Fibroblast of lung (primary cell): ENCODE measurements at regions not wholly inside any gene's neighbourhood (a gene's known extent, or its start where the extent isn't known, plus 50 kb on each side); places are given as distances from the start of the nearest gene placed in this dataset.

Experiments
- DNase-seq, 2 donors: peaks; one replicate each; pipeline versions ENCODE4 v3.0.0 to v3.0.0-alpha.2; 2010; ENCODE audit warnings: low read depth in 2 of 2
- H2AFZ ChIP-seq: 2 replicates; pipeline ENCODE4 v1.5.1; 2012; ENCODE audit warnings: low read length, control low read depth, inconsistent platforms
- H3K27ac ChIP-seq: 2 replicates; pipeline ENCODE4 v1.5.1; 2011; ENCODE audit warnings: low read length, control low read depth; ENCODE audit not compliant: insufficient read depth
- H3K27me3 ChIP-seq: 2 replicates; pipeline ENCODE4 v1.5.1; 2011; ENCODE audit warnings: mild to moderate bottlenecking, low read length; ENCODE audit not compliant: control insufficient read depth, insufficient read depth
- H3K36me3 ChIP-seq: 2 replicates; pipeline ENCODE4 v1.5.1; 2011; ENCODE audit warnings: low read length; ENCODE audit not compliant: control insufficient read depth, insufficient read depth
- H3K4me1 ChIP-seq: 2 replicates; pipeline ENCODE4 v1.5.1; 2011; ENCODE audit warnings: low read length; ENCODE audit not compliant: control insufficient read depth, insufficient read depth; ENCODE audit errors: extremely low read depth
- H3K4me2 ChIP-seq: 2 replicates; pipeline ENCODE4 v1.5.1; 2011; ENCODE audit warnings: low read length, control low read depth; ENCODE audit not compliant: insufficient read depth; ENCODE audit errors: extremely low read depth
- H3K4me3 ChIP-seq, 4 experiments: fragments of 200-600 bp in 1 of 4; sonication (generic) in 1 of 4; replicated peaks in 1 of 4; 2 replicates each; pipeline ENCODE4 v1.5.1; 2011 to 2016; ENCODE audit warnings: low read length in 4 of 4, low read depth in 3 of 4, mild to moderate bottlenecking in 3 of 4, control low read depth in 2 of 4, inconsistent platforms in 1 of 4, mixed read lengths in 1 of 4; ENCODE audit not compliant: insufficient read depth in 1 of 4; ENCODE audit errors: control extremely low read depth in 1 of 4
- H3K79me2 ChIP-seq: 2 replicates; pipeline ENCODE4 v1.5.1; 2012; ENCODE audit warnings: mild to moderate bottlenecking, low read length, inconsistent platforms; ENCODE audit not compliant: control insufficient read depth, insufficient read depth
- H3K9ac ChIP-seq: 2 replicates; pipeline ENCODE4 v1.5.1; 2011; ENCODE audit warnings: mild to moderate bottlenecking, low read length, control low read depth; ENCODE audit not compliant: insufficient read depth
- H3K9me3 ChIP-seq: 2 replicates; pipeline ENCODE4 v1.5.1; 2012; ENCODE audit warnings: low read depth, low read length; ENCODE audit not compliant: control insufficient read depth, insufficient read depth
- H4K20me1 ChIP-seq: 2 replicates; pipeline ENCODE4 v1.5.1; 2011; ENCODE audit warnings: low read length; ENCODE audit not compliant: control insufficient read depth, insufficient read depth; ENCODE audit errors: extremely low read depth
- EZH2 ChIP-seq: IDR thresholded peaks from 2 replicates; pipeline ENCODE4 v1.5.1; 2012; ENCODE audit warnings: low read length, control low read depth, mild to moderate bottlenecking; ENCODE audit errors: missing control alignments
- TF ChIP-seq, protein P1 (sequence below), 2 donors: IDR thresholded peaks in 1 of 2; conservative IDR thresholded peaks in 1 of 2; 1 replicate in 1 of 2; 2 replicates in 1 of 2; pipeline ENCODE4 v1.5.1; 2011 to 2012; ENCODE audit warnings: low read length in 2 of 2, control low read depth in 1 of 2, inconsistent platforms in 1 of 2, low read depth in 1 of 2, mild to moderate bottlenecking in 1 of 2

DNA sequence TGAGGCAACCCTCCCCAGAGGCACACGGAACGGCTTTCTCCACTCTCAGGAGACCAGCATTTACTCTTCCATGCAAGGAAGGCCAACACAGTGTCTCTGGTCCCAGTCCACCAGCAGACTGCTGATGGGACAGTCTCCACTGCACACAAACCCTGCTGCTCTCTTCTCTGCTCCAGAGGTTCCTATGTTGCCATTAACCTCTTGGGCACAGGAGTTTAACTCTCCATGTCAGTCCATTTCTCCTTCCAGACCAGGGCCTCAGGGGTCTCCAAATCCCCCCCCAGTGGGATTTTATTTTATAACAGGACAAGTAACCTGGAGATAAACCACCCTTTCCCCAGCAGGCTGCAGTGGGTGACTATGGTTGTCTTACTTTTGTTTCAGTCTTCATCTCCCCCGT, 452.5 kb downstream of the GADD45G start:
- H3K79me2 ChIP-seq, result no peaks in the 10 kb centered on the region
- no peak for DNase-seq
- H2AFZ ChIP-seq, result no peak overlapping the region
- H3K27ac ChIP-seq, result no peak overlapping the region
- TF ChIP-seq, protein P1, sequence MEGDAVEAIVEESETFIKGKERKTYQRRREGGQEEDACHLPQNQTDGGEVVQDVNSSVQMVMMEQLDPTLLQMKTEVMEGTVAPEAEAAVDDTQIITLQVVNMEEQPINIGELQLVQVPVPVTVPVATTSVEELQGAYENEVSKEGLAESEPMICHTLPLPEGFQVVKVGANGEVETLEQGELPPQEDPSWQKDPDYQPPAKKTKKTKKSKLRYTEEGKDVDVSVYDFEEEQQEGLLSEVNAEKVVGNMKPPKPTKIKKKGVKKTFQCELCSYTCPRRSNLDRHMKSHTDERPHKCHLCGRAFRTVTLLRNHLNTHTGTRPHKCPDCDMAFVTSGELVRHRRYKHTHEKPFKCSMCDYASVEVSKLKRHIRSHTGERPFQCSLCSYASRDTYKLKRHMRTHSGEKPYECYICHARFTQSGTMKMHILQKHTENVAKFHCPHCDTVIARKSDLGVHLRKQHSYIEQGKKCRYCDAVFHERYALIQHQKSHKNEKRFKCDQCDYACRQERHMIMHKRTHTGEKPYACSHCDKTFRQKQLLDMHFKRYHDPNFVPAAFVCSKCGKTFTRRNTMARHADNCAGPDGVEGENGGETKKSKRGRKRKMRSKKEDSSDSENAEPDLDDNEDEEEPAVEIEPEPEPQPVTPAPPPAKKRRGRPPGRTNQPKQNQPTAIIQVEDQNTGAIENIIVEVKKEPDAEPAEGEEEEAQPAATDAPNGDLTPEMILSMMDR (conservative IDR thresholded peaks at IDR 0.05 in 1 of 2, IDR thresholded peaks at IDR 0.05 in 1 of 2; ENCODE audit: low read depth in 1 of 2, low read length in 2 of 2), result no peak
- no peak for TF ChIP-seq EZH2
- no peak overlapping the region for H3K9ac ChIP-seq
- H3K27me3 ChIP-seq, result no peaks in the 10 kb centered on the region
- H3K4me3 ChIP-seq, result no peak overlapping the region
- no peak overlapping the region for H3K4me2 ChIP-seq
- no peaks in the 10 kb centered on the region for H3K9me3 ChIP-seq
- no peaks in the 10 kb centered on the region for H3K36me3 ChIP-seq
- H4K20me1 ChIP-seq, result no peaks in the 10 kb centered on the region
- no peaks in the 10 kb centered on the region for H3K4me1 ChIP-seq

DNA sequence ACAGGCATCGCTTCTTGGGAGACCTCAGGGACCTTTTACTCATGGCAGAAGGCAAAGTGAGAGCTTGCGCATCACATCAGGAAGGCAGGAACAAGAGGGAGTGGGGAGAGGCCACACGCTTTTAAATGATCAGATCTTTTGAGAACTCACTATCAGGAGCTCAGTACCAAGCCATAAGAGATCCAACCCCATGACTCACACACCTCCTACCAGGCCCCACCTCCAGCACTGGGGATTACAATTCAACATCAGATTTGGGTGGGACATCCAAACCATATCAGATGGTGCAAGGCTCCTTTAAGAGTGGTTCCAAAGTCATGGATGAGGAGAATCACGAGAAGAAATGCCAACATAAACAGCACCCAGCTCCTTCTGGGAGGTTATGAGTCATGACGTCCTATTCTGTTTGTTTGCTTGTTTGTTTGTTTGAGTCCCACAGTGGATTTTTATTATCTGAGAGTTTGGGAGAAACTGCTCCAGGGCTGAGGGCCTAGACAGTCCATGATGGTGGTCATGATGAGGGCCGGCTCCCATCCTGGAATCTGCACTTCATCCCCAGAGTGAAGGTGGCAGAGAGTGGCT, 453.5 kb downstream of the GADD45G start:
- TF ChIP-seq, protein P1 (conservative IDR thresholded peaks at IDR 0.05 in 1 of 2, IDR thresholded peaks at IDR 0.05 in 1 of 2; ENCODE audit: low read depth in 1 of 2, low read length in 2 of 2), result no peak
- no peak for TF ChIP-seq EZH2
- no peaks in the 10 kb centered on the region for H3K27me3 ChIP-seq
- H3K27ac ChIP-seq, result no peak overlapping the region
- H3K9me3 ChIP-seq, result no peaks in the 10 kb centered on the region
- H3K36me3 ChIP-seq, result no peaks in the 10 kb centered on the region
- no peaks in the 10 kb centered on the region for H3K79me2 ChIP-seq
- no peak overlapping the region for H3K4me2 ChIP-seq
- H3K4me1 ChIP-seq, result no peaks in the 10 kb centered on the region
- H4K20me1 ChIP-seq, result no peaks in the 10 kb centered on the region
- no peak overlapping the region for H3K9ac ChIP-seq
- no peak overlapping the region for H2AFZ ChIP-seq
- no peak for DNase-seq
- no peak overlapping the region for H3K4me3 ChIP-seq

DNA sequence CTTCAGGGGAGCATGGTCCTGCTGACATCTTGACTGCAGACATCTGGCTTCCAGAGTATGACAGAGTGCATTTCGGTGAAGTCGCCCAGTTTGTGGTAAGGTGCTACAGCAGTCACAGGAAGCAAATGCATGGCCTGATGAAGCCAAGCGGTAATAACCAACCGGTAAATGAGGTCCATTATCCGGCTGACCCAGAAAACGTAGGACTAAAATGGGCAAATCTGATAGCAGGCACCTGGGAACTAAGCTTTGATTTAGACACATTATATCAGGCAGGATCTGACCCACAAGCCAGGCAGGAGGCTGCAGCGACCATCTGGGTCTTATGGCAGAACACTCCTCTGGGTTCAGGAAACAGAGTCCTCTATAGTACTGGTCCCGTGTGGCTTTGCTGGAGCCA, 454.6 kb downstream of the GADD45G start:
- Histone ChIP-seq H3K36me3 (no peaks in the 10 kb centered on the region), H3K4me1 (no peaks in the 10 kb centered on the region), H3K4me2 (no peak overlapping the region), H3K79me2 (no peaks in the 10 kb centered on the region), H3K9me3 (no peaks in the 10 kb centered on the region), H3K4me3 (no peak overlapping the region), H3K27ac (no peak overlapping the region), H4K20me1 (no peaks in the 10 kb centered on the region), H2AFZ (no peak overlapping the region), H3K27me3 (no peaks in the 10 kb centered on the region), H3K9ac (no peak overlapping the region)
- DNase-seq, result no peak
- TF ChIP-seq EZH2, result no peak
- TF ChIP-seq, protein P1 (conservative IDR thresholded peaks at IDR 0.05 in 1 of 2, IDR thresholded peaks at IDR 0.05 in 1 of 2; ENCODE audit: low read depth in 1 of 2, low read length in 2 of 2), result no peak
